H1 (cell line): ENCODE measurements at regions not wholly inside any gene's neighbourhood (a gene's known extent, or its start where the extent isn't known, plus 50 kb on each side); places are given as distances from the start of the nearest gene placed in this dataset.

Source experiments
- ATF2 ChIP-seq: IDR thresholded peaks from 2 replicates; pipeline ENCODE4 v1.6.1; 2012; ENCODE audit warnings: low read length, inconsistent platforms
- ATF3 ChIP-seq: IDR thresholded peaks from 2 replicates; pipeline ENCODE4 v1.6.1; 2011; ENCODE audit warnings: low read depth, mild to moderate bottlenecking, low read length; ENCODE audit not compliant: insufficient read depth
- CHD2 ChIP-seq: IDR thresholded peaks from 2 replicates; pipeline ENCODE4 v1.6.1; 2012; ENCODE audit warnings: low read length, improper control_type of control experiment
- CREB1 ChIP-seq: IDR thresholded peaks from 2 replicates; pipeline ENCODE4 v1.6.1; 2012; ENCODE audit warnings: inconsistent platforms
- CTCF ChIP-seq, 3 experiments: IDR thresholded peaks; 1 replicate in 2 of 3; 2 replicates in 1 of 3; pipeline versions ENCODE4 v1.5.1 to v1.6.1; 2011; ENCODE audit warnings: low read length in 3 of 3, mild to moderate bottlenecking in 3 of 3, inconsistent platforms in 2 of 3, low read depth in 1 of 3, moderate library complexity in 1 of 3; ENCODE audit not compliant: insufficient read depth in 1 of 3; ENCODE audit errors: control extremely low read depth in 1 of 3
- KDM1A ChIP-seq: fragments of 200-600, 300-600 bp; sonication (generic); IDR thresholded peaks from 2 replicates; pipeline ENCODE4 v1.7.1; 2016; ENCODE audit warnings: mild to moderate bottlenecking, low read length, borderline replicate concordance
- NRF1 ChIP-seq: IDR thresholded peaks from 2 replicates; pipeline ENCODE4 v1.6.1; 2011; ENCODE audit warnings: mild to moderate bottlenecking, low read depth, low read length, improper control_type of control experiment
- POLR2A ChIP-seq, 2 experiments: IDR thresholded peaks; 1 replicate in 1 of 2; 2 replicates in 1 of 2; pipeline ENCODE4 v1.6.1; 2011; ENCODE audit warnings: low read depth in 2 of 2, low read length in 2 of 2, mild to moderate bottlenecking in 2 of 2; ENCODE audit errors: control extremely low read depth in 1 of 2
- POLR2AphosphoS5 ChIP-seq: IDR thresholded peaks from 2 replicates; pipeline ENCODE4 v1.6.1; 2011; ENCODE audit warnings: low read depth, low read length
- RAD21 ChIP-seq, 2 experiments: IDR thresholded peaks in 1 of 2; conservative IDR thresholded peaks in 1 of 2; 2 replicates each; pipeline ENCODE4 v1.6.1; 2011; ENCODE audit warnings: low read depth in 2 of 2, low read length in 2 of 2, improper control_type of control experiment in 1 of 2, inconsistent platforms in 1 of 2, mild to moderate bottlenecking in 1 of 2, moderate library complexity in 1 of 2
- YY1 ChIP-seq: IDR thresholded peaks from 2 replicates; pipeline ENCODE4 v1.6.1; 2011; ENCODE audit warnings: low read depth, mild to moderate bottlenecking, low read length

GRCh38 chr2:8414946-8415879, 266.6 kb upstream of the ID2 start:
- TF ChIP-seq RAD21 (IDR thresholded peaks at IDR 0.05 in 1 of 2, conservative IDR thresholded peaks at IDR 0.05 in 1 of 2; ENCODE audit: low read depth in 2 of 2, low read length in 2 of 2) (no peak), POLR2AphosphoS5 (no peak), YY1 (no peak), NRF1 (no peak), ATF3 (no peak), POLR2A (IDR thresholded peaks at IDR 0.05; ENCODE audit: control extremely low read depth in 1 of 2, low read depth in 2 of 2, low read length in 2 of 2) (no peak), ATF2 (no peak), CTCF (IDR thresholded peaks at IDR 0.05; ENCODE audit: control extremely low read depth in 1 of 3, insufficient read depth in 1 of 3, low read depth in 1 of 3, low read length in 3 of 3) (no peak), CHD2 (no peak), CREB1 (no peak), KDM1A (no peak)
